HCT116 (cell line): ENCODE measurements at regions not wholly inside any gene's neighbourhood (a gene's known extent, or its start where the extent isn't known, plus 50 kb on each side); places are given as distances from the start of the nearest gene placed in this dataset.
"Not testable (repeated sequence)": the region's sequence is repeated elsewhere in the genome, so short reads cannot be mapped to it uniquely, and the experiment has no call there.

Experiments used
- ATAC-seq: fragments of 200-7000 bp; cut with Tn5 transposase; 2 replicates; pipeline ENCODE4 v1.9.1; 2020; ENCODE audit warnings: mild to moderate bottlenecking, moderate library complexity
- BruUV-seq: library from RNA; stranded (reverse); fragments of 400-500 nt; replicated peaks from 2 replicates; lab custom pipeline; 2021; lab: Mats Ljungman, UMichigan
- CTCF ChIA-PET: fragments of 300-600 bp; sonication (Branson Sonifier 250); formaldehyde crosslinking; loops from one replicate; lab custom pipeline; 2021; ENCODE audit warnings: antibody characterized with exemption; lab: Charles Lee
- POLR2A ChIA-PET: fragments of 300-600, 350-600 bp; sonication (Branson Sonifier 250); formaldehyde crosslinking; loops from one replicate; lab custom pipeline; 2021; ENCODE audit warnings: antibody characterized with exemption; lab: Charles Lee
- RAD21 ChIA-PET, 2 experiments: fragments of 300-600 bp; sonication (Branson Sonifier 250); formaldehyde crosslinking; loops; one replicate each; lab custom pipeline; 2023; ENCODE audit warnings: low total read pairs in 2 of 2; ENCODE audit not compliant: uncharacterized antibody in 2 of 2, unreplicated experiment in 2 of 2, low non-redundant PET in 1 of 2; lab: Charles Lee
- DNase-seq: peaks from one replicate; pipeline ENCODE4 v3.0.0-alpha.2; 2010; ENCODE audit warnings: low read depth, low spot score
- H2AFZ ChIP-seq: fragments of 200-600 bp; shearing (Covaris generic), sonication (generic); 2 replicates; pipeline ENCODE4 v1.6.1; 2017; ENCODE audit warnings: low read depth, mixed run types, mixed read lengths, antibody characterized with exemption, low read length; ENCODE audit not compliant: poor library complexity, severe bottlenecking
- H3K27ac ChIP-seq: 2 replicates; pipeline ENCODE4 v1.5.1; 2012; ENCODE audit warnings: low read depth, low read length
- H3K27me3 ChIP-seq: fragments of 200-600 bp; sonication (generic); 2 replicates; pipeline ENCODE4 v1.6.1; 2016; ENCODE audit warnings: mixed run types, low read length, mixed read lengths; ENCODE audit not compliant: insufficient read depth
- H3K36me3 ChIP-seq, 2 experiments: fragments of 200-500 bp in 1 of 2; fragments of 200-600 bp in 1 of 2; sonication (Bioruptor generic) in 1 of 2; sonication (generic) in 1 of 2; 2 replicates each; pipeline versions ENCODE4 v1.5.1 to v1.6.1; 2014 to 2016; ENCODE audit warnings: low read length in 2 of 2, inconsistent platforms in 1 of 2, mixed read lengths in 1 of 2, mixed run types in 1 of 2; ENCODE audit not compliant: insufficient read depth in 2 of 2, control insufficient read depth in 1 of 2
- H3K4me1 ChIP-seq, 2 experiments: fragments of 200-600 bp in 1 of 2; sonication (generic) in 1 of 2; 2 replicates each; pipeline versions ENCODE4 v1.5.1 to v1.6.1; 2012 to 2017; ENCODE audit warnings: low read length in 2 of 2, inconsistent platforms in 1 of 2, mild to moderate bottlenecking in 1 of 2, mixed read lengths in 1 of 2, mixed run types in 1 of 2, moderate library complexity in 1 of 2; ENCODE audit not compliant: insufficient read depth in 2 of 2, control insufficient read depth in 1 of 2
- H3K4me2 ChIP-seq: fragments of 200-600 bp; sonication (generic); 2 replicates; pipeline ENCODE4 v1.6.1; 2017; ENCODE audit warnings: mixed run types, low read length, mixed read lengths
- H3K4me3 ChIP-seq, 2 experiments: fragments of 200-600 bp in 1 of 2; sonication (generic) in 1 of 2; replicated peaks in 1 of 2; 2 replicates each; pipeline ENCODE4 v1.5.1; 2011 to 2016; ENCODE audit warnings: low read length in 2 of 2, control low read depth in 1 of 2, low read depth in 1 of 2, mild to moderate bottlenecking in 1 of 2, mixed read lengths in 1 of 2, mixed run types in 1 of 2
- H3K79me2 ChIP-seq: fragments of 200-600 bp; sonication (generic); 2 replicates; pipeline ENCODE4 v1.6.1; 2017; ENCODE audit warnings: mild to moderate bottlenecking, mixed run types, low read length, moderate library complexity, mixed read lengths; ENCODE audit not compliant: insufficient read depth
- H3K9ac ChIP-seq: fragments of 200-600 bp; sonication (generic); 2 replicates; pipeline ENCODE4 v1.6.1; 2016; ENCODE audit warnings: low read length, mixed read lengths
- H3K9me2 ChIP-seq: fragments of 200-600 bp; sonication (generic), shearing (Covaris generic); 2 replicates; pipeline ENCODE4 v1.6.1; 2017; ENCODE audit warnings: mixed run types, mild to moderate bottlenecking, moderate library complexity; ENCODE audit not compliant: insufficient read depth
- H3K9me3 ChIP-seq, 2 experiments: fragments of 200-500 bp in 1 of 2; fragments of 200-600 bp in 1 of 2; sonication (Bioruptor generic) in 1 of 2; sonication (generic) in 1 of 2; 2 replicates each; pipeline ENCODE4 v1.6.1; 2014 to 2017; ENCODE audit warnings: low read length in 2 of 2, mixed read lengths in 2 of 2, inconsistent platforms in 1 of 2, low read depth in 1 of 2, mild to moderate bottlenecking in 1 of 2, mixed run types in 1 of 2, moderate library complexity in 1 of 2; ENCODE audit not compliant: control insufficient read depth in 1 of 2, insufficient read depth in 1 of 2
- H4K20me1 ChIP-seq: fragments of 200-600 bp; sonication (generic), shearing (Covaris generic); 2 replicates; pipeline ENCODE4 v1.6.1; 2017; ENCODE audit warnings: mixed run types, mild to moderate bottlenecking, moderate library complexity; ENCODE audit not compliant: insufficient read depth
- ELF1 ChIP-seq: IDR thresholded peaks from 2 replicates; pipeline ENCODE4 v1.6.1; 2012; ENCODE audit warnings: low read depth, borderline replicate concordance
- ZNF274 ChIP-seq: fragments of 200-500 bp; sonication (Bioruptor generic); IDR thresholded peaks from 2 replicates; pipeline ENCODE4 v1.6.1; 2014; ENCODE audit warnings: mild to moderate bottlenecking, low read depth, low read length, inconsistent platforms
- intact Hi-C: fragments of 100-400 bp; cut with micrococcal nuclease; formaldehyde crosslinking; loops from 2 replicates; pipeline ENCODE4 v1.10.0; 2022

DNA sequence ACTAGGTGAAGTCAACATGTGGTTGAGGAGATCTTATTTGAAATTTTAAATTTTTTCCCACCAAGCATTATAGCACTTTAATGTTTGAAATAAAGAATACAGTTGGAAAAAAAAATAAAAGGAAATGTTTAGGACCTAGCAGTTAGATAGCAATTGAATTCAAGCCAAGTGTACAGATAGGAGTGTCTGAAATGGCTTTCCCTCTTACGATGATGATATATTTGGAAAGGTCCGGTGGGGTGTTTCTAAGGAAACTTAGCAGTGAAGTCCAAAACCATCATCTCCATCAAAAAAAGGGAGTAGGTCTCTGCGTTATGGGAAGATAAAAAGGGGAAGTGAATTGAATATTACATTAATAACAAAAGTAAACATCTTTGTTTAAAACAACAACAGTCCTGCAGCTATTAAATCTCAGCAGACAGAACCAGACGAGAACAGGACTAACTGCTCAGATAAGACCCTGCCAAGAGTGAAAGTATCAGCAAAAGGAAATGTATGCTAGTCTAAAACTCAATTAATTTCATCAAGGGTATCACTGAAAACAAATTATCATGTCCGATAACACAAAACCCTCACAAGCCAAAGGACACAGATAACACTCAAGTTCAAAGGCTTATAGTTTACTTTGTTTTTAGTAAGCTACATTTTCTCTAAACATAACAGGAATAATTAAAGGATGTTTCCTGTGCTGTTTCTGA, 242.0 kb downstream of the BMP4 start:
- no peak overlapping the region for H3K9ac ChIP-seq
- H3K27ac ChIP-seq = peak overlapping the region; percentile 18
- no peaks in the 10 kb centered on the region for H3K79me2 ChIP-seq
- H3K36me3 ChIP-seq = no peaks in the 10 kb centered on the region
- H2AFZ ChIP-seq = no peak overlapping the region
- H3K27me3 ChIP-seq = no peaks in the 10 kb centered on the region
- no peak for ATAC-seq
- BruUV-seq = no TSS peak
- H3K4me3 ChIP-seq = no peak overlapping the region
- no peaks in the 10 kb centered on the region for H3K9me3 ChIP-seq
- H3K4me1 ChIP-seq = peaks cover 19% of the 10 kb centered on the region in 2 experiments
- intact Hi-C loops = no loop called here
- ChIA-PET RAD21 (no interaction called here), POLR2A (no interaction called here), CTCF (interaction anchor here (1.0 kb wide), 1 partner anchor 461 kb away, joined by 3 read pairs; no protein-coding TSS in a partner anchor)
- H3K9me2 ChIP-seq = no peaks in the 10 kb centered on the region
- no peak for DNase-seq
- peak overlapping the region; percentile 41 for H3K4me2 ChIP-seq
- H4K20me1 ChIP-seq = no peaks in the 10 kb centered on the region
- TF ChIP-seq ELF1 = no peak
- no peak for TF ChIP-seq ZNF274
- TF ChIP-seq, all 23 proteins: peak for 0

DNA sequence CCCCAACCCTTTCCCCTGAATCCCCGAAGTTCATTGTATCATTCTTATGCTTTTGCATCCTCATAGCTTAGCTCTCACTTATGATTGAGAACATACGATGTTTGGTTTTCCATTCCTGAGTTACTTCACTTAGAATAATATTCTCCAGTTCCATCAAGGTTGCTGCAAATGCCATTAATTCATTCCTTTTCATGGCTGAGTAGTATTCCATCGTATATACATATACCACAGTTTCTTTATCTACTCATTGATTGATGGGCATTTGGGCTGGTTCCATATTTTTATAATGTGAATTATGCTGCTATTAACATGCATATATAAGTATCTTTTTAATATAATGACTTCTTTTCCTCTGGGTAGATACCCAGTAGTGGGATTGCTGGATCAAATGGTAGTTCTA, 243.7 kb downstream of the BMP4 start:
- H3K9ac ChIP-seq, CTCF ChIA-PET, H3K9me3 ChIP-seq, intact Hi-C loops, ATAC-seq, H3K27me3 ChIP-seq, DNase-seq, H3K9me2 ChIP-seq, H3K27ac ChIP-seq, H2AFZ ChIP-seq, H4K20me1 ChIP-seq, RAD21 ChIA-PET, H3K4me2 ChIP-seq, POLR2A ChIA-PET, H3K36me3 ChIP-seq, H3K4me3 ChIP-seq, BruUV-seq, H3K79me2 ChIP-seq: not testable (repeated sequence)
- peaks cover 19% of the 10 kb centered on the region in 2 experiments for H3K4me1 ChIP-seq
